HG02885 (cell line): ENCODE measurements at regions not wholly inside any gene's neighbourhood (a gene's known extent, or its start where the extent isn't known, plus 50 kb on each side); places are given as distances from the start of the nearest gene placed in this dataset.
A peak's percentile ranks its signal among the peaks of the same experiment; 100 is the strongest.
"Not testable (repeated sequence)": the region's sequence is repeated elsewhere in the genome, so short reads cannot be mapped to it uniquely, and the experiment has no call there.

Source experiments
- ATAC-seq: cut with Tn5 transposase; IDR thresholded peaks from one replicate; pipeline ENCODE4 v1.9.1; 2021; ENCODE audit warnings: mild to moderate bottlenecking; ENCODE audit not compliant: unreplicated experiment, poor library complexity

GRCh38 chr1:184859381-184860105, 104.9 kb upstream of the EDEM3 start:
- peak; percentile 52 for ATAC-seq

GRCh38 chr1:184858288-184858687, 103.6 kb upstream of the EDEM3 start:
- no peak for ATAC-seq

- ATAC-seq: no peak
Measured at GRCh38 chr1:184854496-184855140, 100.0 kb upstream of the EDEM3 start.

- ATAC-seq: no peak
Measured at GRCh38 chr1:184854036-184854435, 99.4 kb upstream of the EDEM3 start.

- no peak for ATAC-seq
Measured at GRCh38 chr1:184851822-184852746, 97.4 kb upstream of the EDEM3 start.

GRCh38 chr1:184843732-184844495, 89.3 kb upstream of the EDEM3 start:
- peak; percentile 94 for ATAC-seq

- no peak for ATAC-seq
Measured at GRCh38 chr1:184840596-184840995, 85.9 kb upstream of the EDEM3 start.

GRCh38 chr1:184838504-184838951, 83.9 kb upstream of the EDEM3 start:
- ATAC-seq: no peak

GRCh38 chr1:184836934-184837895, 82.6 kb upstream of the EDEM3 start:
- no peak for ATAC-seq

- no peak for ATAC-seq
Measured at GRCh38 chr1:184836141-184836540, 81.5 kb upstream of the EDEM3 start.

GRCh38 chr1:184833994-184834393, 79.3 kb upstream of the EDEM3 start:
- ATAC-seq: not testable (repeated sequence)

GRCh38 chr1:184832517-184832916, 77.9 kb upstream of the EDEM3 start:
- ATAC-seq: no peak

GRCh38 chr1:184829496-184829895, 74.8 kb upstream of the EDEM3 start:
- ATAC-seq: not testable (repeated sequence)

GRCh38 chr1:184828369-184828717, 73.7 kb upstream of the EDEM3 start:
- ATAC-seq: no peak

- no peak for ATAC-seq
Measured at GRCh38 chr1:184827600-184828368, 73.1 kb upstream of the EDEM3 start.

- peak; percentile 42 for ATAC-seq
Measured at GRCh38 chr1:184826001-184826400, 71.3 kb upstream of the EDEM3 start.

GRCh38 chr1:184825571-184825970, 70.9 kb upstream of the EDEM3 start:
- ATAC-seq: peak; percentile 64

- no peak for ATAC-seq
Measured at GRCh38 chr1:184824691-184825323, 70.1 kb upstream of the EDEM3 start.
